ENCODE measurements at regions not wholly inside any gene's neighbourhood (a gene's known extent, or its start where the extent isn't known, plus 50 kb on each side); places are given as distances from the start of the nearest gene placed in this dataset.

GRCh38 chr14:103206836-103207387 lies 83.7 kb downstream of the TNFAIP2 start:
- no peaks in the 10 kb centered on the region for H3K9me1 ChIP-seq (replicated peaks; ENCODE audit: control insufficient read depth, extremely low read depth, insufficient read depth, low read length)
- H3K27me3 ChIP-seq (ENCODE audit: control insufficient read depth in 2 of 2, insufficient read depth in 2 of 2, low read length in 2 of 2) = peaks cover 16 to 26% of the 10 kb centered on the region in 2 experiments
- no peaks in the 10 kb centered on the region for H3K4me1 ChIP-seq (ENCODE audit: control insufficient read depth, extremely low read depth, insufficient read depth, low read length)
- H3K4me3 ChIP-seq (replicated peaks in 1 of 3; ENCODE audit: insufficient read depth in 1 of 3, low read depth in 1 of 3, low read length in 3 of 3) = peak overlapping the region in 1 of 3 experiments; percentile 39
- H3K79me2 ChIP-seq (ENCODE audit: control insufficient read depth, insufficient read depth, low read length) = no peaks in the 10 kb centered on the region
- intact Hi-C loops (cut with micrococcal nuclease) = no loop called here
- DNase-seq (ENCODE audit: low read depth, low spot score) = no peak
- H3K9me3 ChIP-seq (replicated peaks; ENCODE audit: control insufficient read depth, insufficient read depth, low read length) = no peaks in the 10 kb centered on the region
- H3K9ac ChIP-seq (replicated peaks; ENCODE audit: extremely low read depth, insufficient read depth, low read length) = no peak overlapping the region
- H3K36me3 ChIP-seq (ENCODE audit: control insufficient read depth in 2 of 2, extremely low read depth in 1 of 2, insufficient read depth in 2 of 2, low read length in 2 of 2) = no peaks in the 10 kb centered on the region
- peak overlapping the region; percentile 79 for H2AFZ ChIP-seq (ENCODE audit: low read depth, low read length)
- ChIA-PET POLR2A (no interaction called here), CTCF (interaction anchor here (1.8 kb wide), 1 partner anchor 18 kb away, joined by 4 read pairs; no protein-coding TSS in a partner anchor)
- FAIRE-seq = no peak
- BruUV-seq (replicated peaks) = no TSS peak
- dilution Hi-C loops (cut with MboI; ENCODE audit: extremely low pct_ligation_motif_present, low sequenced_read_pairs) = no loop called here
- no peaks in the 10 kb centered on the region for H4K20me1 ChIP-seq (replicated peaks; ENCODE audit: control insufficient read depth, extremely low read depth, insufficient read depth, low read length)
- TF ChIP-seq FOS (IDR thresholded peaks at IDR 0.05; ENCODE audit: borderline replicate concordance, insufficient read depth, low read length) = no peak
- no peak for TF ChIP-seq MAX (IDR thresholded peaks at IDR 0.05; ENCODE audit: insufficient read depth, insufficient read length)
- TF ChIP-seq JUN (IDR thresholded peaks at IDR 0.05; ENCODE audit: borderline replicate concordance, insufficient read depth, insufficient read length, low read depth) = no peak
- no peak for TF ChIP-seq EZH2 (IDR thresholded peaks at IDR 0.05; ENCODE audit: borderline replicate concordance, low read depth, low read length, severe bottlenecking)
- TF ChIP-seq POLR2AphosphoS5 (IDR thresholded peaks at IDR 0.05; ENCODE audit: insufficient read depth, low read depth, low read length) = no peak
- TF ChIP-seq GATA2 (IDR thresholded peaks at IDR 0.05; ENCODE audit: insufficient read depth, insufficient read length, low read depth, low read length) = no peak
- no peak for TF ChIP-seq MYC (IDR thresholded peaks at IDR 0.05; ENCODE audit: low read depth, low read length)
- no peak for TF ChIP-seq POLR2A (IDR thresholded peaks at IDR 0.05; ENCODE audit: low read depth, low read length)
- TF ChIP-seq CTCF (IDR thresholded peaks at IDR 0.05; ENCODE audit: extremely low read depth in 1 of 2, insufficient read depth in 1 of 2, low read depth in 1 of 2, low read length in 2 of 2) = no peak
- no peak overlapping the region for H3K27ac ChIP-seq (ENCODE audit: insufficient read depth, low read depth, low read length)
- H3K4me2 ChIP-seq (ENCODE audit: insufficient read depth, low read length) = no peak overlapping the region

All from endothelial cell of umbilical vein (primary cell).